ENCODE measurements at regions not wholly inside any gene's neighbourhood (a gene's known extent, or its start where the extent isn't known, plus 50 kb on each side); places are given as distances from the start of the nearest gene placed in this dataset.

- no peaks in the 10 kb centered on the region for H3K27me3 ChIP-seq (ENCODE audit: low read length)
- ChIA-PET CTCF (no interaction called here), POLR2A (ENCODE audit: unreplicated experiment) (no interaction called here)
- BruUV-seq (replicated peaks): no TSS peak
- no peaks in the 10 kb centered on the region for H3K36me3 ChIP-seq (ENCODE audit: low read depth, low read length)
- H2AFZ ChIP-seq (ENCODE audit: low read length): no peak overlapping the region
- H3K27ac ChIP-seq (ENCODE audit: low read length): no peak overlapping the region
- intact Hi-C loops (cut with micrococcal nuclease): no loop called here
- no peak overlapping the region for H3K9ac ChIP-seq (ENCODE audit: low read length)
- H3K4me3 ChIP-seq (ENCODE audit: low read length): no peak overlapping the region
- no peaks in the 10 kb centered on the region for H3K9me3 ChIP-seq (ENCODE audit: low read length)
- DNase-seq (no peak), ATAC-seq (no peak)
- H3K4me2 ChIP-seq (ENCODE audit: low read length): no peak overlapping the region
- no peaks in the 10 kb centered on the region for H4K20me1 ChIP-seq (ENCODE audit: low read length)
- TF ChIP-seq EZH2phosphoT487 (IDR thresholded peaks at IDR 0.05; ENCODE audit: borderline replicate concordance, low read length): no peak
- no peak for TF ChIP-seq CTCF (conservative IDR thresholded peaks at IDR 0.05; ENCODE audit: low read depth, low read length)
- TF ChIP-seq EZH2 (IDR thresholded peaks at IDR 0.05; ENCODE audit: low read length, unreplicated experiment): no peak
- no peaks in the 10 kb centered on the region for H3K79me2 ChIP-seq (ENCODE audit: low read length)
- no peaks in the 10 kb centered on the region for H3K9me2 ChIP-seq (replicated peaks; ENCODE audit: low read length)
- H3K4me1 ChIP-seq (ENCODE audit: insufficient read depth, low read length): no peaks in the 10 kb centered on the region
- no peaks in the 10 kb centered on the region for H3F3A ChIP-seq (ENCODE audit: low read length, unreplicated experiment)
Measured at GRCh38 chr18:38116716-38117115, 551.1 kb upstream of the CELF4 start.

- DNase-seq (no peak), ATAC-seq (no peak)
- H3K4me2 ChIP-seq (ENCODE audit: low read length): no peak overlapping the region
- no peaks in the 10 kb centered on the region for H3K4me1 ChIP-seq (ENCODE audit: insufficient read depth, low read length)
- no peak overlapping the region for H2AFZ ChIP-seq (ENCODE audit: low read length)
- no peaks in the 10 kb centered on the region for H4K20me1 ChIP-seq (ENCODE audit: low read length)
- H3K36me3 ChIP-seq (ENCODE audit: low read depth, low read length): no peaks in the 10 kb centered on the region
- CTCF ChIA-PET: no interaction called here
- H3K27ac ChIP-seq (ENCODE audit: low read length): no peak overlapping the region
- intact Hi-C loops (cut with micrococcal nuclease): no loop called here
- no peaks in the 10 kb centered on the region for H3K79me2 ChIP-seq (ENCODE audit: low read length)
- POLR2A ChIA-PET (ENCODE audit: unreplicated experiment): no interaction called here
- no peaks in the 10 kb centered on the region for H3K9me3 ChIP-seq (ENCODE audit: low read length)
- no peak overlapping the region for H3K4me3 ChIP-seq (ENCODE audit: low read length)
- no TSS peak for BruUV-seq (replicated peaks)
- no peak overlapping the region for H3K9ac ChIP-seq (ENCODE audit: low read length)
- no peaks in the 10 kb centered on the region for H3K9me2 ChIP-seq (replicated peaks; ENCODE audit: low read length)
- TF ChIP-seq EZH2phosphoT487 (IDR thresholded peaks at IDR 0.05; ENCODE audit: borderline replicate concordance, low read length) (no peak), EZH2 (IDR thresholded peaks at IDR 0.05; ENCODE audit: low read length, unreplicated experiment) (no peak), CTCF (conservative IDR thresholded peaks at IDR 0.05; ENCODE audit: low read depth, low read length) (no peak)
- no peaks in the 10 kb centered on the region for H3K27me3 ChIP-seq (ENCODE audit: low read length)
- no peaks in the 10 kb centered on the region for H3F3A ChIP-seq (ENCODE audit: low read length, unreplicated experiment)
Measured at GRCh38 chr18:38115201-38115600, 549.6 kb upstream of the CELF4 start.

- no peak for ATAC-seq
- Histone ChIP-seq H3K4me2 (ENCODE audit: low read length) (no peak overlapping the region), H2AFZ (ENCODE audit: low read length) (no peak overlapping the region), H3K36me3 (ENCODE audit: low read depth, low read length) (no peaks in the 10 kb centered on the region), H3K27ac (ENCODE audit: low read length) (no peak overlapping the region), H3F3A (ENCODE audit: low read length, unreplicated experiment) (no peaks in the 10 kb centered on the region), H3K4me3 (ENCODE audit: low read length) (no peak overlapping the region), H3K4me1 (ENCODE audit: insufficient read depth, low read length) (no peaks in the 10 kb centered on the region), H3K27me3 (ENCODE audit: low read length) (no peaks in the 10 kb centered on the region), H3K9me3 (ENCODE audit: low read length) (no peaks in the 10 kb centered on the region), H3K9me2 (replicated peaks; ENCODE audit: low read length) (no peaks in the 10 kb centered on the region), H4K20me1 (ENCODE audit: low read length) (no peaks in the 10 kb centered on the region), H3K79me2 (ENCODE audit: low read length) (no peaks in the 10 kb centered on the region), H3K9ac (ENCODE audit: low read length) (no peak overlapping the region)
- CTCF ChIA-PET: no interaction called here
- TF ChIP-seq CTCF (conservative IDR thresholded peaks at IDR 0.05; ENCODE audit: low read depth, low read length) (no peak), EZH2 (IDR thresholded peaks at IDR 0.05; ENCODE audit: low read length, unreplicated experiment) (no peak), EZH2phosphoT487 (IDR thresholded peaks at IDR 0.05; ENCODE audit: borderline replicate concordance, low read length) (no peak)
- POLR2A ChIA-PET (ENCODE audit: unreplicated experiment): no interaction called here
- BruUV-seq (replicated peaks): no TSS peak
- DNase-seq: no peak
- intact Hi-C loops (cut with micrococcal nuclease): no loop called here
Measured at GRCh38 chr18:38087538-38087937, 521.9 kb upstream of the CELF4 start.
